Activated T-cell treated with anti-CD3 and anti-CD28 coated beads, Interleukin-2, amount 50 U/mL, for 1 hour (primary cell): ENCODE measurements at regions not wholly inside any gene's neighbourhood (a gene's known extent, or its start where the extent isn't known, plus 50 kb on each side); places are given as distances from the start of the nearest gene placed in this dataset.

Experiments used
- DNase-seq: peaks from one replicate; pipeline ENCODE4 v3.0.0-alpha.2; 2020

DNA sequence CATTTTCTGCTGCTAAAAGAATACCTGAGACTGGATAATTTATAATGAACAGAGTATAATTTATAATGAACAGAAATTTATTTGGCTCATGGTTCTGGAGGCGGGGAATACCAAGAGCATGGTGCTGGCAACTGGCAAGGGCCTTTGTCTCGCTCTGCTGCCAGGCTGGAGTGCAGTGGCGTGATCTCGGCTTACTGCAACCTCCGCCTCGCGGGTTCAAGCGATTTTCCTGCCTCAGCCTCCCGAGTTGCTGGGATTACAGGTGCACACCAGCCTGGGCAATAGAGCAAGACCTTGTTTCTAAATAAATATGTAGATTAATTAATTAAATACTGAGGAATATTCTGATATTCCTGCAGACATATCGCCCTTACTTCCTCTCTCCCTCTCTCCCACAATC lies 1610.8 kb downstream of the SUCLG1 start:
- no peak for DNase-seq

DNA sequence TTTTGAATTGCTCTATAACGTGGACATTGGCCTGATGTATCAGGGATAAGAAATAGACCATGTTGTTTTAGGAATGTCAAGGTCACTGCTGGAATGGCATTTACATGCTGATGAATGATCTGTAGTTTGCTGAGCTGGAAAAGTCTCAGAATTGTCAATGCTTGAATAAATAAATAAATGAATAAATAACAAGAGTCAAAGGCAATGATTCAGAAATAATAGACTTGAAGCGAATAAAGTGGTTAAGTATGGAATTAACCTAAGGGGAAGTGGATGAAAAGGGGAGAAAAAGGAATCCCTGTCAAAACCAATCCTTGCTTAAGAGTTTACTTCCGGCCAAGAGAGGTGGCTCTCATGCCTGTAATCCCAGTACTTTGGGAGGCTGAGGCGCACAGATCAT lies 1620.0 kb downstream of the SUCLG1 start:
- DNase-seq, result no peak

DNA sequence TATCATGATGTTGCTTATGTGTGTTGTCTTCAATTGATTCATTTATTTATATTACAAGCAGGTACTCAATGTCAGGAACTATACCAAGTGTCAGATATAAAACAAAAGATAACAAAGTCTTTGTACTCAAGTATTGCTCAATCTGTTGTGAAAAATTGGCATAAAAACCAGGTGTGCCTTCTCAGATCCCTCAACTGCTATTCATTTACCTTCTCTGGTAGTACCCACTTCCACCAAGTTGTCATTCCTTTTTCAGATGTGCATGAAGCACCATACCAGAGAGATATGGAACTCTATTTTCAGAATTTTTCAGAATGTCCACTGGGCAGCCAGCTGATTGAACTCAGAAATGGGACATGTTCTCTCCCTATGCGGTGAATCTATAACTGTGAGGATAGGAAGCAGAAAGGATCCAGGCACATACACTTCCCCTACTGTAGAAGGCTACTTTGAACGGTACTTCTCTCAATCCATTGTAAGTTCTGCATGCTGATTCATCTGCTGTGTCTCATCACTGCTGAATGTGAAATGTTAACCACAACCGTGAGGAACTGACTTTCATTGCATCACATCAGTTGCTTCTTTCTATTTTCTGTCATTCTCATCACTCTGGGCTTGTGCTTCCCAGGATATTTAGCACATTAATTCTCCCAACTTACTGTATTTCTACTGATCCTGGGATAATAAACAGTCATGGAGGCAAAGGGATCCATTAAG lies 1621.3 kb downstream of the SUCLG1 start:
- DNase-seq, result no peak

DNA sequence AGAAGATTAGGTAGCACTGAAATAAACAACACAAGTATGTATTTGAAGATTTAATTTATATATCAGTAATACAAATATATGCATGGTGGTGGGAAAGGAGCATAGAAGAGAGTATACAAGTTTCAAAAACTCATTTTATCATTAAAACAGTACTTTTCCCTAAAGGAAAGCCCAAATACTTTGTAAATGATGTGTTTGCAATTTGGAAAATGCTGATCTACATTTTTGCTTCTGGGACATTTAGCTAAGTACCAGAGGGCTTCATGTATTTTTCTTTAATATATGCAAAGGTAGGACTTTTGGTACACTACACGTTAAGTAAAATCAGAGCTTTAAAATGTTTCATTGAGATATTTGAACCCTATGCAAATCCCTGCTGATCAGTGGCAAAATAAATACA lies 1624.2 kb downstream of the SUCLG1 start:
- DNase-seq, result no peak

DNA sequence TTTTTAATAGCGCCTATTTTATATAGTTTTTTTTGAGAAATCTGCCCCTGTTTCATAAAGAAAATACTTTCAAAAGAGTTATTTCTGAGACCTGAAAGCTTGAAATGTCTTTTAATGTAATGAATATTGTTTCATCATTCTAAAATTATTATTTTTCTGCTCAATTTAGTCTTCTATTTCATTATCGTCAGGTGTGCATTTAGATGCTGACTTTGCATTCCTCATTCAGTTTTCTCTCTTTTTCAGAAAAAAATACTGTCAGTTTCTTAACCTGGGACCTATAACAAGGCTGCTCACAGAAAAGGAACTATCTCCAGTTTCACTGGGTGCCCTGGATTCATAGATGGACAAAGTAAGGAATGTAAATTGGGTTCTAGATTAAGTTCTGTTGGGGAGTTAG lies 1631.7 kb downstream of the SUCLG1 start:
- DNase-seq, result no peak

DNA sequence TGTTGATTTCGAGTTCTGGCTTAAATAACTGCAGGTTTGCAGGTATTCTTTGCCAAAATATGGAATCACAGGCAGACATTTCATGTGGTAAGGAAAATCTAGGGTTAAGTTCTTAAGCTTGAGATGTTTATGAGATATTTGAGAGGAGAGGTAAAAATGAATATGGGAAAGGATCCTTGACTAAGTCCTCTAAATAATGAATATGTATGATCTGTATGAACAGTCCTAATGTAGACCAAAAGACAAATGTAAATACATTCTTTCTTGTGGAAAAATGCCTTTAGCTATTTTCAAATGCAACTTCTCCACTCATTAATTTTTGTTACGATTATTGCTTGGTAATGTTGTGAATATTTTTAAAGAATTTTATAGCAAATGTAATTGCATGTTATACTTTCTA lies 1632.6 kb downstream of the SUCLG1 start:
- no peak for DNase-seq

DNA sequence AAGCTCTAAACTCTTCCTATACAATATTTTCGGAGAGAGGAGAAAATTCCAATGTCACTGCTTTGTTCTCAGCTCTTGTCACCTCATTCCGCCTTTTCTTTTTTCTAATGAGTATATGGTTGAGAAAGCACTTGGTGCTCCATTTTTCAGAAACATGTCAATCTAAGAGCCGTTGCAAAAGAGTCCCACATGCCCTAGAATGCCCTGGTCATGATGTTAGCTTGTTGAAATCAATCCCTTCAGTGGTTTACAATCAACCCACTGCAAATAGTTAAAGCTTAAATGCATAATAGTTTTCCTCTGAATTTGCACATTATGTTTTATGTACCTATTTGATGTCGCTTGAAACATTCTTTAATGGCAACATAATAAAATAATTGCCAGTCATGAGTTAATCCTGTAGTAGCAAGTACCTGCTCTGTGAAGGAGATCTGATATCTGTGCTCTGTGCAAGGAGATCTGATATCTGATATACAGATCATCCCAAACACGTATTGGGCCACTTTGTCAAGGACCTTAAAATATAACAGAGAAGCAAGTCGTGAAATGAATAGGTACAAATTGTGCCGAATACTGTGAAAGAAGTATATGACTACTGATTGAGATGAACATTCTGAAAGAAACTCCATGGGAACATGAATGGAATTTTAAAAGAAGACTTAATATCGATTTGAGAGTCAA lies 1633.5 kb downstream of the SUCLG1 start:
- no peak for DNase-seq

DNA sequence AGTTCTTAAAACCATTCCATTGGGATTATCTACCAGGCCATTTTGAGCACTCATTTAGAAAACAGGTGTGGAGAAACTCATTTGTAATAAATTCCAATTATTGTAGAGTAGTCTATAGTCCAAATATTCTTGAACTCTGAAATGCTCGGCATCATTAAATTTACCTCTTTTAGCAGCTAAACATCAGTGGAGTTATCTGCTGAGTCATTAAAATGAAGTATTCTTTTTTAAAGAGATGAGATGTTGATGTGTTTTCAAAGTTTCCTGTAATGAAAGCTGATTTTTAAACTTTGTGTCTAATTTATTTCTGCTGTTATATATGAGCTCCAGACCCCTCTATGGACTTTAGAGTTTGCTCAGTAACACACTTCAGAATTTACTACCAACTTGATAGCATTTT lies 1635.2 kb downstream of the SUCLG1 start:
- DNase-seq, result no peak

DNA sequence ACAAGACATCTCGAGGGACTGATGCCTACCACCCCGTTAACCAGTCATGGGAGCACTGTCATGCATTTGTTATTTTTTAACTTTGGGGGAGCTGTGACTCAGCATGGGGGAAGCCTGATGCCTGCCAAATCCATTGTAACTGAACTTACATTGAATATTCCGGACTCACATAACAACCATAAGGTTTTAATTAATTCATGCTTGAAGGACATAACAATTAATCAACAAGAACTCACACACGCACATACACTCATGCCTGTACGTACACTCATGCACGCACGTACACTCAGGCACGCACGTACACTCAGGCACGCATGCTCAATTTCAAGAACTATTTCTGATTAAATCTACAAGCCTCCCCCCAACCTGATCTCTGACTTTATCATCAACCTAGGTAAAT lies 1639.1 kb downstream of the SUCLG1 start:
- no peak for DNase-seq

DNA sequence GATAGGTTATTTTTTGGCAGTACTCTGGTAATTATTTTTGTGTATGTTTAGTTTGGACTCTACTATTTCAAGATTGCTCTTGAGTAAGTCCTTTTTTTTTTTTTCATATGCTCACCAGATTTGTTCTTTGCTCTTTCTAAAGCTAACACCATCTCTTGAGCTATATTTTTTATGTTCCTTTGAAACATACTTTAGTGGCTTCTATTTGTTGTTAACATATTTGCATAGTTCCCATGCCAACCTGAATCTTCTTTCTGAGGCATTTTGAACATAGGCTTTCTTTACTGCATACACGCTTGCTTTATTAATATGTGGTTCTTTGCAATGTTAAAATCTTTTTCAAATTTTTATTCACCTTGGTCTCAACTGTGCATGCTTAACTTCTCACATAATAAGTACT lies 1644.9 kb downstream of the SUCLG1 start:
- no peak for DNase-seq

DNA sequence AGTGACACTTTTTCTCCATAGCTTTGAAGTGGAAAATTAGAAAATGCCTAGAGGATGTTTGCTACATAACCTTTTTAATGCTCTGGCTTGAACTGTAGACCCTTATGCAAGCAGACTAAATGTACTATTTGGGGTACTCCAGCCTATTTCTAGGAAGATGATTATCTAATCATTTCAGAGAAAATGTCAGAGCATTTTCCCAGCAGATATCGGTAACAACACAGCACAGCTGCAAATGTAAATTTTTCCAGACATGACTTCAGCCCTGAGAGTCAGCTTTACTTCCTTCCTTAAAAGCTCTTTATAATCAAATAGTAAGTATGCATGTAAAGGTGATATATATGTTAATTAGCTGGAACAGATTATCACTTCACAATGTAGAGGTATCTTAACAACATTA lies 1647.1 kb downstream of the SUCLG1 start:
- DNase-seq, result no peak

DNA sequence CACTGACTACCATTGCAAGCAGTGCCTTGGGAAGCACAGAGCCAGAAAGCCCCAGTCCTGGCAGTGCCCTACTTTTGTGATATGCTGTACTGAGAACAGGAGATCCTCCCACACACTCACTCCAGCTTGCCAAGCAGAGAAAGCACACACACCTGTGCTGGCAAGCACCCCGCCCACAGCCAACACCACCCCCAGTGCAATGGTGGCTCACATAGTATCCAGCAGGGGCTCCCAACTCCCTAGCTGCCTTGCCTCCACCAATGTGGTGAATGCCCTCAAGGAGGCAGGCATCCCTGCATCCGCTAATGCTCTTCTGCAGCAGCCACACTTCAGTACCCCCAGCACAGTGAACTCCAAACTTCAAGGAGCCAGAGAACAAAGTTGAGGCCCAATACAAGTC lies 1655.8 kb downstream of the SUCLG1 start:
- DNase-seq, result no peak

DNA sequence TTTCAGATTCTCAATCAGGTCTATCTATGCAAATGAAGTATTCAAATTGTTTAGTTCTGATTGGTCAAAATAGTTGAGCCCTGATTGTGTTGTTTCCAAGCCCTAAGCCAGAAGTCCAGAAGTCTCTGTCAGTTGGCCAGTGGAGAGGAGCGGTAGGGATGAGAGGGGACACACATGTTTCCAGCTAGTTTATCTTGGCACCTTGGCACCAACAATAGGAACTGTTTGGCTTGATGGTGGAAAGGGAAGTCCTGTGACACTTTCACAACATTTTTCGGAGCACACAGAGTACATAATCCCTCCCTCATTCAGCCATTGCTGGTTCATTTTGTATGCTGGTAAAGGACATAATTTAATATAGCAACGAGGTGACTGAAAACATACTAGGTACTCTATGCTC lies 1661.6 kb downstream of the SUCLG1 start:
- DNase-seq, result no peak

DNA sequence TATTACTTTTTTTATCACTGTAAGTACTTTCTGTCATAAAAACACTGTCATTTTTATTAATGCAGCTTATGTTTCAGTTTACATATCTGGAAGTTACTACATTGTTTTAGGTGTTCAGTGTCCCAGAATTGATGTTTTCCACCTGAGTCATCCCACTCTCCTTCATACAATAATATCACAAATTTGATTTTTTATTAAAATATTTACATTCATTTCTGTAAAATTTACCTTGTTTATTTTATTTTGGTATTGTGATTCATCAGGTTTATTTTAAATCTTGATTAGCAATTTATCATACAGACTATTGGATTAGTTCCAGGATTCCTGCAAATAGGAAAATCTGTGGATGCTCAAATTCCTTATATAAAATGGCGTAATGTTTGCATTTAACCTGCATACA lies 1662.9 kb downstream of the SUCLG1 start:
- DNase-seq, result no peak

DNA sequence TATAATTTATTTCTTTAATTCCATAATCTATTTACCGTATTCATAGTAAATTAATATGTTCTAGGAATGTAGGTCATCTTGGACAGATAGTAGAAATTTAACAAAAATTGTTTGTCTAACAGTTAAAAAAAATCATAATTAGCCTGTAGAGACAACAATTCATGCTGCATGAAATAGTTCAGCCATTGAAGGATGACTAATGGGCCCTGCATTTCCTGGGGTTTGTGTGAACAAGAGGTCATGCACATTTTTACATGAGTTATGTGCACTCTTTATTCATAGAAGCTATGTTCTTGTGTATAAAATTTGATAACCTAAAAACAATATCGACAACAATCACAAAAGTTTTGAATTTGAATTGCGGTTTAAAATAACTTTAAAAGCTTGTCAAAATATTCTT lies 1663.6 kb downstream of the SUCLG1 start:
- no peak for DNase-seq

DNA sequence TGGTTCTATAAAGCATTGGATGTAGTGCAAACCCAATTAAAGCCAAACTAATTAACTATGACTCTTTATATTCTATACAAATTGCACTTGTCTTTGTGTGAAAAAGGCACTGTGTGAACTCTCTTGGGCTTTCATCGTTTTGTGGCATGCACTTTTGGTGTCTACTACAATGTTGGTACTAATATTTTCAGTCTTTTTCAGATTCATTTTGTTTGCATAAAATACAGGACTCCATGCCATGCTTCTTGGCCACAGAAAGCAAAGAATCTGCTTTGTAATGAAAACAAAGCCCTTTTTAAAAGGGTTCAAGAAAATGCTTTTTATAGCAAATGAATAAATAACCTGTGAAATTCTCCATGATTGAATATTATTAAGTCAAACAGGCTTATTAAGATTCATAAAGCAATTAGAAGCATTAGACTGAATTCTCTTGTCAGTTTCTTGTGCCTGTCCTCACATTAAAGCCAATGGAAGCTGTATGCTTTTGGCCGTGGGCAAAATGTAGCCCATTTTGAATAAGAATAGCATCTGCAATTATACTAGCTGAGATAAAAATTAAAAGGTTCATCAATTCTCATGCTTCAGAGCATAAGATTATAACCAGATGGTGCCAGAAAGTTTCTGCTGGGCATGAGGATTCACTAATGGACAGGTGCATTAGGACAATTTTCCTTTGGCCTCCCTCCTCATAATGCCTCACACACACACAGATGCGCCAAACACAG lies 1665.2 kb downstream of the SUCLG1 start:
- no peak for DNase-seq

DNA sequence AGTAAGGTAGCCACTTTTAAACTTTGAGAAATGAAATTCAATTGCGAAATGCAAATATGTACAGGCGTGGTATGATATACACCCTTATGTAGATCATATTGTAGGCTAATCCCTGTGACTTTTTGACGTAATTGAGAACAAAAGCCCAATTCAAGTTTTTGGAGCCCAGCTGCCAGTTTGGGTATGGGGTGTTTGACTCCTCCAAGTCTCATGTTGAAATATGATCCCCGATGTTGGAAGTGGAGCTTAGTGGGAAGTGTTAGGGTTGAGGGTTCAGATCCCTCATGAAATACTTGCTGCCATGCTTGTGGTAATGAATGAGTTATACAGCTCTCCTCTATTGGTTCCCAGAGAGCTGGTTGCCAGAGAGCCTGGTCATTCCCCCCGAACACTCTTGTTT lies 1666.8 kb downstream of the SUCLG1 start:
- no peak for DNase-seq

DNA sequence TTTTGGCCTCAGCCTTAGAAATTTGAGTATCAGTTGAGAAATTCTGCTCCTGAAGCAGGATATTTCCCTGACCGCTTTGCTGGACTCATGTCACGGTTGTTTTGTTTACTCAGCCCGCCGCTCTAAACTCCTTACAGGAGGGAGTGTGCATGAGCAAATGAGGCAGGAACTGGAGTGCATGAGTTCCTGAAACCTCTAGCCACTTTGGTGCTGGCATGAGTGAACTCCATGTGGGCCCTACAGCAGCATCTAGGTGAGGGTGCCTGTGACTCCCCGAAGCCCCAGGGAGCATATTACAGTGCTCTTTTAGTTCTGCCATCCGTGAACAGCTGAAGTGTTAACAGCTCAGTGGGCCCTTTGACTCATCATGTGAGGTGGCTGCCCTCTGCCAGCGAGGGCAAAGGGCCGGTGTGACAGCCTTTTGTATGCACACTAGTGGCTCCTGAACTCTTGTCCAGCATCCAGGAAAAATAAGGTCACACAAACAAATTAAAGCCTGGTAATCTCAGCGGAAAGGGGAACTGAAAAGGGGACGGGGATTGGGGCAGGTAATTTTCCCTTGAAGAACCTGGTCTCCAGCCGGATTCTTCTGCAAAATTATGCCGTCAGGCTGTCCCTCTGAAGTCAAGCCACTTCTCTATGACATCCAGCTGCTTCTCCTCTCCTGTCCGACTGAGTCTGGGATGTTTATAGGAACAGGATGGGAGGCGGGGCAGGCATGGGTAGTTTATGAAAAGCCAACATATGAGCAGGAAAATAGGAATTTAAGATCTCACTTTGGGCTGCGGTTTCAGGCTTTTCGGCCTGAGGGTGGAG lies 1668.7 kb downstream of the SUCLG1 start:
- DNase-seq, result no peak

DNA sequence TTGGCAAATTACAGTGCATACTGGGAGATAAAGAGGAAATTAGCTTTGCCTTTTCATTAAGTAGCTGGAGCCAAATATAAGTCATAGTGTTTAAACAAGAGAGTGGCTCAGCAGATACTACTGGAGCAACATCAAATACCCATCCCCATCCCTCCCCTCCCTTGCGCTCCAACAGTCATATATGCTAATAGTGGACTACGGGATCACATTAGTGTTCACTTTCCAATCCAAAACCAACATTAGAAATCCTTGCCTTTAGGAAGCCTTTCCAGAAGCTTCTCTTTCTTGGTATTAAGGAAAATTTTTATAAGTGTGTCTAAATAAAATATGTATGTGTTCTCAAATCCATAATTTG lies 1669.3 kb downstream of the SUCLG1 start:
- no peak for DNase-seq

DNA sequence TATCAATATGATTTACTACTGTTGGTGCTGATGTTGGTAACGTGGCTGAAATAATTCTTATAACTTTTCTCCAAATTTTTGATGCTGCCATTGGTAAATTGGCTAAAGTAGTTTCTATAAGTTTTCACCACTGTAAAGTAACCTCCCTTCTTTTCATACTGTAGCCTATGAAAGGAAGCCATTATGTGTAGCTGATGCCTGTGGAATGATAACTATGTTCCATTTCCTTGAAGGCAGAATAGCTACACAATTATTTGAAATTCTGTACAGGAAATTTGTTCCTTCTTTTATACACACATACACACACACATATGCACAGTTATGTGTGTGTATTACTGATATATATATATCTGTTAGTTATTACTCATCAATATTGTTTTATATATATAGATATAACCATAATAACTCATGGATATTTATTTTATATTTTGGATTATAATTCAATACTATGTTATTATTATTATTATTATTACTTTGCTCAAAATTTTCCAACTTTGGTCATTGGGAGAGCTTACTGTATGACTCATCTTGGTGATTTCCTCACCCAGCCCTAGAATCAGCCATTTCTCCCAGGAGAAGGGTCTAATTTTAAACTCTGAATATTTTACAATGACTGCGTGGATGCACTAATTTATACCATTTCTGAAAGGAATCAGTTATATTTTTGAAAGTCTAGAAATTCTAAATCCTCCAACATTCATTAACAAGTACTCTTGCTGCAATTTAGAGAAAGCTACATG lies 1677.7 kb downstream of the SUCLG1 start:
- DNase-seq, result no peak

DNA sequence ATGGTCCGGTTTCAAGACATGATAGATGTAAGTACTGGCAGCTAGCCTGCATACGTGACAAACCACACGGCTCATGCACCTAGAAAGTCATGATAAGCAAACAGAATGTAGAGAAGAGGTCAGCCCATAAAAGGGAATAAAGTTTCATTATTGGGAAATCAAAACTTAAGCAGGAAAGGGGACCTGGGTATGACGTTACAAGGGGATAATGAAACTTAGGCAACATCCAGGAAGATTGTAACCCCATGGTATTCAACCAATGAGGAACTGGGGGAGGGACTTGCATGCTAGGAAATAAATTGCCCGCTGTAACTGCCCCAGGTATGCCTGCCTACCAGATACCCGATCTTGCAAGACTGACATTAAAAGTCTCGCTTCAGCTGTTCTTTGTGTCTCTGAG lies 1679.0 kb downstream of the SUCLG1 start:
- no peak for DNase-seq

DNA sequence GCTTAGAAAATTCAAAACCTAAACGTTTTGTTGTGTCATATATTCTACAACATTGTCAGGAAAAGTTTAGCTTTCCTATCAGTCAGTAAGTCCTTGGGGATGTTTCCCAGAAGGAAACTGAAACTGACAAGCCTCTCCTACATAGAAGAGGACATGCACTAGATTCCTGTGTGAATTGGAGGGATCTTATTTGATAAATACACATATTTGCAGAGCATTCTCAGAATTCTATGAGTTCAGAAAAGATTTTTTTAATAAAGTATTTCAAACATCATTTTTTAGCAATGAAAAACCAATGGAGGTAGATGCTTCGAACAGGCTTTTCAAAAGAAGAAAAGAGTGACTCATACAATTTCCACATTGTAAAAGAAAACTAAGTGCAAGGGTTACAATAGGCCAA lies 1706.7 kb downstream of the SUCLG1 start:
- DNase-seq, result no peak

DNA sequence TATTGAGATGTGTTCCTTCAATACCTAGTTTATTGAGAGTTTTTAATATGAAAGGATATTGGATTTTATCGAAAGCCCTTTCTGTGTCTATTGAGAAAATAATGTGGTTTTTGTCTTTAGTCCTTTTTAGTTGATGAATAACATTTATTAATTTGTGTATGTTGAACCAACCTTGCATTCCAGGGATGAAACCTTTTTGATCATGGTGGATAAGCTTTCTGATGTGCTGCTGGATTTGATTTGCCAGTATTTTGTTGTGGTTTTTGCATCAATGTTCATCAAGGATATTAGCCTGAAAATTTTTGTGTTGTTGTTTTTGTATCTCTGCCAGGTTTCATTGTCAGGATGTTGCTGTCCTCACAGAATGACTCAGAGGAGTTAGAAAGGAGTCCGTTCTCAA lies 1710.4 kb downstream of the SUCLG1 start:
- no peak for DNase-seq
